ENCODE measurements at regions not wholly inside any gene's neighbourhood (a gene's known extent, or its start where the extent isn't known, plus 50 kb on each side); places are given as distances from the start of the nearest gene placed in this dataset.

- Mint-ChIP-seq H3K36me3 (no peaks in the 10 kb centered on the region), H3K4me3 (no peak overlapping the region), H3K27me3 (no peaks in the 10 kb centered on the region), H3K9me3 (peaks cover 0 to 7% (median 1%) of the 10 kb centered on the region in 3 donors), H3K4me1 (no peaks in the 10 kb centered on the region), H3K27ac (no peak overlapping the region)
These were observed 423.5 kb downstream of the GJA1 start for GRCh38 chr6:121858986-121859385.

- H3K9me3 Mint-ChIP-seq = peaks cover 0 to 6% (median 0%) of the 10 kb centered on the region in 3 donors
- H3K36me3 Mint-ChIP-seq = no peaks in the 10 kb centered on the region
- H3K4me1 Mint-ChIP-seq = peaks cover 0 to 1% (median 0%) of the 10 kb centered on the region in 3 donors
- H3K27me3 Mint-ChIP-seq = no peaks in the 10 kb centered on the region
- no peak overlapping the region for H3K4me3 Mint-ChIP-seq
- H3K27ac Mint-ChIP-seq = no peak overlapping the region
These were observed 430.4 kb downstream of the GJA1 start for GRCh38 chr6:121865811-121866210.

GRCh38 chr6:121867095-121867494 is 431.6 kb downstream of the GJA1 start:
- H3K4me1 Mint-ChIP-seq = peaks cover 0 to 1% (median 0%) of the 10 kb centered on the region in 3 donors
- H3K36me3 Mint-ChIP-seq = peaks cover 2% of the 10 kb centered on the region
- H3K9me3 Mint-ChIP-seq = peaks cover 0 to 6% (median 0%) of the 10 kb centered on the region in 3 donors
- H3K4me3 Mint-ChIP-seq = no peak overlapping the region
- no peaks in the 10 kb centered on the region for H3K27me3 Mint-ChIP-seq
- no peak overlapping the region for H3K27ac Mint-ChIP-seq

GRCh38 chr6:121868206-121868605 is 432.8 kb downstream of the GJA1 start:
- peaks cover under 1 to 4% (median 3%) of the 10 kb centered on the region in 3 donors for H3K9me3 Mint-ChIP-seq
- H3K4me1 Mint-ChIP-seq = peaks cover 0 to 1% (median 0%) of the 10 kb centered on the region in 3 donors
- peaks cover 2% of the 10 kb centered on the region for H3K36me3 Mint-ChIP-seq
- no peaks in the 10 kb centered on the region for H3K27me3 Mint-ChIP-seq
- no peak overlapping the region for H3K27ac Mint-ChIP-seq
- no peak overlapping the region for H3K4me3 Mint-ChIP-seq

GRCh38 chr6:121873595-121873994 is 438.1 kb downstream of the GJA1 start:
- Mint-ChIP-seq H3K36me3 (peaks cover 2% of the 10 kb centered on the region), H3K27me3 (no peaks in the 10 kb centered on the region), H3K27ac (no peak overlapping the region), H3K4me3 (no peak overlapping the region), H3K9me3 (peaks cover 2 to 8% (median 3%) of the 10 kb centered on the region in 3 donors), H3K4me1 (peaks cover 0 to 1% (median 0%) of the 10 kb centered on the region in 3 donors)

- H3K4me3 Mint-ChIP-seq = no peak overlapping the region
- no peaks in the 10 kb centered on the region for H3K36me3 Mint-ChIP-seq
- H3K27me3 Mint-ChIP-seq = no peaks in the 10 kb centered on the region
- H3K27ac Mint-ChIP-seq = no peak overlapping the region
- no peaks in the 10 kb centered on the region for H3K4me1 Mint-ChIP-seq
- H3K9me3 Mint-ChIP-seq = peaks cover 2 to 8% (median 3%) of the 10 kb centered on the region in 3 donors
These were observed 441.3 kb downstream of the GJA1 start for GRCh38 chr6:121876721-121877120.

- Mint-ChIP-seq H3K27me3 (no peaks in the 10 kb centered on the region), H3K9me3 (peaks cover 0 to 3% (median 2%) of the 10 kb centered on the region in 3 donors), H3K36me3 (no peaks in the 10 kb centered on the region), H3K27ac (no peak overlapping the region), H3K4me1 (no peaks in the 10 kb centered on the region), H3K4me3 (no peak overlapping the region)
These were observed 443.7 kb downstream of the GJA1 start for GRCh38 chr6:121879149-121879548.

- Mint-ChIP-seq H3K4me1 (no peaks in the 10 kb centered on the region), H3K27ac (peak overlapping the region in 1 of 3 donors; percentile 35), H3K9me3 (peaks cover 2 to 9% (median 2%) of the 10 kb centered on the region in 3 donors), H3K36me3 (no peaks in the 10 kb centered on the region), H3K4me3 (no peak overlapping the region), H3K27me3 (peaks cover 2% of the 10 kb centered on the region)
These were observed 445.4 kb downstream of the GJA1 start for GRCh38 chr6:121880831-121881230.

- H3K4me1 Mint-ChIP-seq = no peaks in the 10 kb centered on the region
- H3K27ac Mint-ChIP-seq = peak overlapping the region in 1 of 3 donors; percentile 78
- no peak overlapping the region for H3K4me3 Mint-ChIP-seq
- H3K36me3 Mint-ChIP-seq = no peaks in the 10 kb centered on the region
- peaks cover 2% of the 10 kb centered on the region for H3K27me3 Mint-ChIP-seq
- H3K9me3 Mint-ChIP-seq = peaks cover 0 to 6% (median 2%) of the 10 kb centered on the region in 3 donors
These were observed 446.7 kb downstream of the GJA1 start for GRCh38 chr6:121881974-121882667.

- Mint-ChIP-seq H3K9me3 (peaks cover 0 to 6% (median 2%) of the 10 kb centered on the region in 3 donors), H3K27me3 (peaks cover 2% of the 10 kb centered on the region), H3K27ac (no peak overlapping the region), H3K4me3 (no peak overlapping the region), H3K36me3 (no peaks in the 10 kb centered on the region), H3K4me1 (no peaks in the 10 kb centered on the region)
These were observed 448.6 kb downstream of the GJA1 start for GRCh38 chr6:121884091-121884490.

- H3K27ac Mint-ChIP-seq = no peak overlapping the region
- peaks cover 0 to 6% (median 2%) of the 10 kb centered on the region in 3 donors for H3K9me3 Mint-ChIP-seq
- H3K4me1 Mint-ChIP-seq = no peaks in the 10 kb centered on the region
- no peaks in the 10 kb centered on the region for H3K36me3 Mint-ChIP-seq
- no peak overlapping the region for H3K4me3 Mint-ChIP-seq
- peaks cover 2% of the 10 kb centered on the region for H3K27me3 Mint-ChIP-seq
These were observed 449.2 kb downstream of the GJA1 start for GRCh38 chr6:121884620-121885019.

- Mint-ChIP-seq H3K27ac (no peak overlapping the region), H3K4me1 (no peaks in the 10 kb centered on the region), H3K27me3 (peaks cover 2% of the 10 kb centered on the region), H3K36me3 (no peaks in the 10 kb centered on the region), H3K4me3 (peak overlapping the region in 1 of 4 donors; percentile 56), H3K9me3 (peaks cover 0 to 6% (median 2%) of the 10 kb centered on the region in 3 donors)
These were observed 450.1 kb downstream of the GJA1 start for GRCh38 chr6:121885399-121886152.

GRCh38 chr6:121886223-121886830 is 450.9 kb downstream of the GJA1 start:
- H3K27ac Mint-ChIP-seq = no peak overlapping the region
- H3K4me3 Mint-ChIP-seq = no peak overlapping the region
- H3K9me3 Mint-ChIP-seq = peaks cover 0 to 6% (median 2%) of the 10 kb centered on the region in 3 donors
- no peaks in the 10 kb centered on the region for H3K4me1 Mint-ChIP-seq
- H3K36me3 Mint-ChIP-seq = no peaks in the 10 kb centered on the region
- H3K27me3 Mint-ChIP-seq = peaks cover 2% of the 10 kb centered on the region

GRCh38 chr6:121887724-121888123 is 452.3 kb downstream of the GJA1 start:
- peaks cover 2% of the 10 kb centered on the region for H3K27me3 Mint-ChIP-seq
- H3K27ac Mint-ChIP-seq = no peak overlapping the region
- H3K9me3 Mint-ChIP-seq = peaks cover 2 to 6% (median 2%) of the 10 kb centered on the region in 3 donors
- H3K4me1 Mint-ChIP-seq = no peaks in the 10 kb centered on the region
- no peaks in the 10 kb centered on the region for H3K36me3 Mint-ChIP-seq
- no peak overlapping the region for H3K4me3 Mint-ChIP-seq

- Mint-ChIP-seq H3K27me3 (peaks cover 2% of the 10 kb centered on the region), H3K4me1 (no peaks in the 10 kb centered on the region), H3K9me3 (peaks cover 2 to 5% (median 5%) of the 10 kb centered on the region in 3 donors)
These were observed 455.0 kb downstream of the GJA1 start for GRCh38 chr6:121890307-121890910.

More at GRCh38 chr6:121890307-121890910, 455.0 kb downstream of the GJA1 start:
- H3K4me3 Mint-ChIP-seq = no peak overlapping the region
- no peak overlapping the region for H3K27ac Mint-ChIP-seq
- no peaks in the 10 kb centered on the region for H3K36me3 Mint-ChIP-seq
